ENCODE measurements at regions not wholly inside any gene's neighbourhood (a gene's known extent, or its start where the extent isn't known, plus 50 kb on each side); places are given as distances from the start of the nearest gene placed in this dataset.

- in situ Hi-C loops (cut with MboI; ENCODE audit: low sequenced_read_pairs) = no loop called here
- H3K27ac ChIP-seq (ENCODE audit: insufficient read depth, low read length) = no peak overlapping the region
- H2AFZ ChIP-seq (replicated peaks; ENCODE audit: low read length, poor library complexity) = no peak overlapping the region
- no peak overlapping the region for H2BK120ac ChIP-seq (ENCODE audit: low read depth, low read length)
- no peak overlapping the region for H4K8ac ChIP-seq (ENCODE audit: low read depth in 2 of 2, low read length in 2 of 2)
- no peak overlapping the region for H4K91ac ChIP-seq (ENCODE audit: insufficient read depth, low read depth, low read length)
- POLR2A ChIA-PET (ENCODE audit: unreplicated experiment) = no interaction called here
- dilution Hi-C loops (cut with HindIII; ENCODE audit: low sequenced_read_pairs, unreplicated experiment) = no loop called here
- H3K14ac ChIP-seq (replicated peaks; ENCODE audit: low read depth, low read length) = no peak overlapping the region
- H3K36me3 ChIP-seq (ENCODE audit: control insufficient read depth, insufficient read depth, low read length) = no peaks in the 10 kb centered on the region
- no peak overlapping the region for H4K5ac ChIP-seq (ENCODE audit: low read depth, low read length)
- no peak overlapping the region for H2BK5ac ChIP-seq (ENCODE audit: low read depth, low read length, poor library complexity, severe bottlenecking)
- DNase-seq = no peak
- H3K4me3 ChIP-seq (ENCODE audit: insufficient read depth, low read depth, low read length) = no peak overlapping the region
- H2BK15ac ChIP-seq (ENCODE audit: low read depth, low read length) = no peak overlapping the region
- H3K27me3 ChIP-seq (ENCODE audit: control insufficient read depth, insufficient read depth, low read length) = no peaks in the 10 kb centered on the region
- no peak overlapping the region for H2AK9ac ChIP-seq (replicated peaks; ENCODE audit: low read depth, low read length, poor library complexity)
- no peak overlapping the region for H3K18ac ChIP-seq (ENCODE audit: low read depth, low read length)
- intact Hi-C loops (cut with micrococcal nuclease) = no loop called here
- H3K4ac ChIP-seq (ENCODE audit: low read depth, low read length) = no peak overlapping the region
- H3K4me1 ChIP-seq (ENCODE audit: control insufficient read depth, insufficient read depth, low read length) = no peaks in the 10 kb centered on the region
- no peak overlapping the region for H2BK20ac ChIP-seq (ENCODE audit: low read depth, low read length)
- TF ChIP-seq RCOR1 (IDR thresholded peaks at IDR 0.05; ENCODE audit: insufficient replicate concordance, low read length) (no peak), MAFK (IDR thresholded peaks at IDR 0.05; ENCODE audit: low read depth, low read length) (no peak), CTCF (conservative IDR thresholded peaks at IDR 0.05; ENCODE audit: low read depth, low read length) (no peak), SMC3 (IDR thresholded peaks at IDR 0.05; ENCODE audit: low read depth, low read length) (no peak), CEBPB (IDR thresholded peaks at IDR 0.05; ENCODE audit: low read depth, low read length) (no peak), USF2 (IDR thresholded peaks at IDR 0.05; ENCODE audit: low read depth, low read length) (no peak), POLR2A (IDR thresholded peaks at IDR 0.05; ENCODE audit: low read depth, low read length) (no peak), BHLHE40 (IDR thresholded peaks at IDR 0.05; ENCODE audit: low read depth, low read length) (no peak), CHD1 (IDR thresholded peaks at IDR 0.05; ENCODE audit: low read depth, low read length) (no peak)
- TF ChIP-seq, protein P1, sequence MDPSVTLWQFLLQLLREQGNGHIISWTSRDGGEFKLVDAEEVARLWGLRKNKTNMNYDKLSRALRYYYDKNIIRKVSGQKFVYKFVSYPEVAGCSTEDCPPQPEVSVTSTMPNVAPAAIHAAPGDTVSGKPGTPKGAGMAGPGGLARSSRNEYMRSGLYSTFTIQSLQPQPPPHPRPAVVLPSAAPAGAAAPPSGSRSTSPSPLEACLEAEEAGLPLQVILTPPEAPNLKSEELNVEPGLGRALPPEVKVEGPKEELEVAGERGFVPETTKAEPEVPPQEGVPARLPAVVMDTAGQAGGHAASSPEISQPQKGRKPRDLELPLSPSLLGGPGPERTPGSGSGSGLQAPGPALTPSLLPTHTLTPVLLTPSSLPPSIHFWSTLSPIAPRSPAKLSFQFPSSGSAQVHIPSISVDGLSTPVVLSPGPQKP (IDR thresholded peaks at IDR 0.05; ENCODE audit: borderline replicate concordance, low read depth, low read length) = no peak
- BruUV-seq (replicated peaks) = no TSS peak
- H2AK5ac ChIP-seq (ENCODE audit: low read depth, low read length) = no peak overlapping the region
- peaks cover 12% of the 10 kb centered on the region; the same call in 1 of the 2 replicates for H3K9me3 ChIP-seq (ENCODE audit: control insufficient read depth, insufficient read depth, low read length)
- no CpG with 5 or more reads among the region's 1 CpG for WGBS, 2 experiments (ENCODE audit: extremely low coverage in 2 of 2, insufficient read length in 1 of 2)
- CTCF ChIA-PET = no interaction called here
- no peaks in the 10 kb centered on the region for H4K20me1 ChIP-seq (ENCODE audit: insufficient read depth, low read length)
- no peaks in the 10 kb centered on the region for H3K9me1 ChIP-seq (ENCODE audit: insufficient read depth, low read length)
- ATAC-seq (ENCODE audit: low read depth) = no peak
- no peaks in the 10 kb centered on the region for H3K79me1 ChIP-seq (ENCODE audit: low read depth in 1 of 2, low read length in 2 of 2)
- no peak overlapping the region for H3K23ac ChIP-seq (ENCODE audit: low read depth, low read length)
- no peak overlapping the region for H3K9ac ChIP-seq (ENCODE audit: low read depth, low read length)
- no peak overlapping the region for H3K4me2 ChIP-seq (ENCODE audit: low read depth, low read length)
- H3K56ac ChIP-seq (ENCODE audit: extremely low read depth, insufficient read depth, low read length) = no peak overlapping the region
Observed at GRCh38 chr13:81326913-81327312, 986.0 kb upstream of the SPRY2 start.

All from IMR-90 (cell line).